ENCODE measurements at regions not wholly inside any gene's neighbourhood (a gene's known extent, or its start where the extent isn't known, plus 50 kb on each side); places are given as distances from the start of the nearest gene placed in this dataset.

- TF ChIP-seq CTCF (IDR thresholded peaks at IDR 0.05; ENCODE audit: low read depth, low read length, missing input control) (no peak), MAX (IDR thresholded peaks at IDR 0.05) (no peak)
Measured at GRCh38 chr16:9476744-9477143, 385.3 kb downstream of the HAPSTR1 start.

Data from liver (tissue), 2 donors.